SJCRH30 (cell line): ENCODE measurements at regions not wholly inside any gene's neighbourhood (a gene's known extent, or its start where the extent isn't known, plus 50 kb on each side); places are given as distances from the start of the nearest gene placed in this dataset.
A peak's percentile ranks its signal among the peaks of the same experiment; 100 is the strongest.

Source experiments
- DNase-seq, 2 experiments: peaks; one replicate each; pipeline ENCODE4 v3.0.0-alpha.2; 2015 to 2020
- H3K27ac ChIP-seq: fragments of 250-450 bp; sonication (Bioruptor Pico); 2 replicates; pipeline ENCODE4 v1.5.1; 2020; ENCODE audit warnings: mild to moderate bottlenecking, moderate library complexity
- H3K27me3 ChIP-seq: fragments of 250-450 bp; sonication (Bioruptor Pico); 2 replicates; pipeline ENCODE4 v1.5.1; 2020; ENCODE audit warnings: mild to moderate bottlenecking, moderate library complexity
- H3K36me3 ChIP-seq: fragments of 250-450 bp; sonication (Bioruptor Pico); 2 replicates; pipeline ENCODE4 v1.5.1; 2020; ENCODE audit warnings: mild to moderate bottlenecking, moderate library complexity
- H3K4me1 ChIP-seq: fragments of 250-450 bp; sonication (Bioruptor Pico); 2 replicates; pipeline ENCODE4 v1.5.1; 2020; ENCODE audit warnings: mild to moderate bottlenecking, moderate library complexity
- H3K4me3 ChIP-seq: fragments of 250-450 bp; sonication (Bioruptor Pico); 2 replicates; pipeline ENCODE4 v1.5.1; 2020; ENCODE audit warnings: mild to moderate bottlenecking, moderate library complexity
- H3K9me3 ChIP-seq: fragments of 250-450 bp; sonication (Bioruptor Pico); replicated peaks from 2 replicates; pipeline ENCODE4 v1.5.1; 2020; ENCODE audit warnings: mild to moderate bottlenecking, moderate library complexity

DNA sequence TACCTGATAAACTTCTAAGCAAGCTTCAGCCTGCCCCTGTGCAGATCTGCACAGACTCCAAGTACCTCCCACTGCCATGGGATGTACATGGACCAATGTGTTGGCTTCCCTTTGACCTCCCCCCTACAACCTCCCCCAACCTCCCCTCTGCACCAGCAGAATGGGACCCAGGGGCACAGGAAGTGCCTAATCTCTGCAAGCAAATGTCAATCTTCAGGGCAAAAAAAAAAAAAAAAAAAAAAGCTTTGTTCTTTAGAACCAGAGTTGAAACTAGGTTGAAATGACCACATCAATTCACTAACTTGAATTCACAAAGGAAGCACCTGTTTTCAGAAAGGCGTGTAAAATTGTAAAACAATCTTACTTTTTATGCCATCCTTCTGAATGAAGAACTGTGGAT, 53.9 kb upstream of the TIAM1 start:
- peaks cover 4% of the 10 kb centered on the region for H3K4me1 ChIP-seq
- peak in 1 of 2 experiments; percentile 26 for DNase-seq
- H3K36me3 ChIP-seq, result no peaks in the 10 kb centered on the region
- no peak overlapping the region for H3K27ac ChIP-seq
- no peak overlapping the region for H3K4me3 ChIP-seq
- H3K9me3 ChIP-seq, result no peaks in the 10 kb centered on the region
- H3K27me3 ChIP-seq, result no peaks in the 10 kb centered on the region

DNA sequence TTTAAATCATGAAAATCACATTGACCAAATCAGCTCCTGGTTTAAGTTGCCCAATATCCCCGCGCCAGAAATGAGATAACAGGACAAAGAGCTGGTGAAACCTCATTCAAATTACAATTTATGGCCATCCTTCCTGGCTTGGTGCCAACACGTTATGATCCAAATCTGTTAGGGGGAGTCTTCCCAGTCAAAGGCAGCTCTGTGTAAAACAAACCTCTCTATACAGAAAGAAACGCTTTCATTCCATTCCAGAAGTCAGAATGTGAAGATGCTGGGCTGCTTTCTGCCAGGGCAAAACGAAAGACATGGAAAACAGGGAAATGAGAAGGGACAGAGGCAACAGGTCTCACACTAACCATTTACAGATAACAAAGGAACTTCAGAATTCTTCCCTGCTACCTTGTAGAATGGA, 53.5 kb upstream of the TIAM1 start:
- Histone ChIP-seq H3K27me3 (no peaks in the 10 kb centered on the region), H3K36me3 (no peaks in the 10 kb centered on the region), H3K27ac (no peak overlapping the region), H3K9me3 (no peaks in the 10 kb centered on the region), H3K4me1 (peaks cover 4% of the 10 kb centered on the region), H3K4me3 (no peak overlapping the region)
- DNase-seq, result peak in 1 of 2 experiments; percentile 40

DNA sequence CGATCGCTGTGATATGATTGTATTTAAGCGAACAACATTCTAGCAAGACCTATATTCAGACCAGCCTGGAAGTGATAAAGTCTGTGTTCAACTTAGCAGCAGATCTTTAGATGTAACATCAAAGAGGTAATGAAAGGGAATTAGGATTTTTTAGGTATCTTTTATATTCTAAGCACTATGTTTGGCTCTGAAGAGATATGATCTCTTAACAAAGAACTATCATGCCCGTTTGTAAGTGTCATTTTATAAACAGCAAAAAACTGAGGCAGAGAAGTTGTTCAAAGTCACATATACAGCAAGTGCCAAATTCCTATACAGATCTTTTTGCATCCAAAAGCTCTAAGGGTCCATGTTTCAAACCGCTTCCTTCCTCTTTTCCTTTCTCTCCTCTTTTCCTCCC, 53.0 kb upstream of the TIAM1 start:
- H3K36me3 ChIP-seq, result no peaks in the 10 kb centered on the region
- H3K4me3 ChIP-seq, result no peak overlapping the region
- peaks cover 4% of the 10 kb centered on the region for H3K4me1 ChIP-seq
- H3K9me3 ChIP-seq, result no peaks in the 10 kb centered on the region; the same call in 1 of the 2 replicates
- H3K27ac ChIP-seq, result no peak overlapping the region
- no peaks in the 10 kb centered on the region for H3K27me3 ChIP-seq
- no peak for DNase-seq

DNA sequence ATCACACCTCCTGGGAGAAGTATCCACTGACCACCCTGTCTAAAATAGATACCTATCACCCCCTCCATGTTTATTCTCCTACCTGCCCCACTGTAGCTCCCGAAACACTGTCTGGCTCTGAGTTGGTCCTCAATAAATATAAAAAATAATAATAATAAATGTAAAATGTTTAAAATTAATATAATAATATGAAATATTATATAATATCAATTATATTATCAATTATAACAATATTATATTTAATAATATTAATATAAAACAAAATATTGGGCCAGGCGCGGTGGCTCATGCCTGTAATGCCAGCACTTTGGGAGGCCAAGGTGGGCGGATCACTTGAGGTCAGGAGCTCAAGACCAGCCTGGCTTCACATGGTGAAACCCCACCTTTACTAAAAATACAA, 52.3 kb upstream of the TIAM1 start:
- H3K36me3 ChIP-seq, result no peaks in the 10 kb centered on the region
- H3K4me1 ChIP-seq, result peaks cover 4% of the 10 kb centered on the region
- H3K4me3 ChIP-seq, result no peak overlapping the region
- no peak for DNase-seq
- no peaks in the 10 kb centered on the region for H3K27me3 ChIP-seq
- no peak overlapping the region for H3K27ac ChIP-seq
- H3K9me3 ChIP-seq, result no peaks in the 10 kb centered on the region; the same call in 1 of the 2 replicates

DNA sequence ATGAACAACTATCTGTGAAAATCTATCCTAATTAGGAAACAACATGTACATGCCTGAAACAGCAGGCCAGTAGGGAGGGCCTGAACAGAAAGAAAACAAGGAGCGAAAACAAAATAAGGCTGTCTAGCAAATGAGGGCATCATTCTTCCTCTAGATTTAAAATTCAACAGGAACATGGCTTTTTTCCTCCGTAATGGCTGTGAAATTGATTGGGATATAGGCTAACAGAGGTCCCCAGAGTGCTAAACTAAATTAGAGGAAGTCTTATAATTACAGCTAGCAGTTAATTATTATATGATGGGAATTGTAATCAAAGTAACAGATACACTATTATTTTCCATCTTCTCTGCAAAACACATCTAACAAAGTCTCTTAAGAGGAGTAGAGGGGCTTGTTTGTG, 51.7 kb upstream of the TIAM1 start:
- Histone ChIP-seq H3K4me3 (no peak overlapping the region), H3K36me3 (no peaks in the 10 kb centered on the region), H3K27me3 (no peaks in the 10 kb centered on the region), H3K27ac (no peak overlapping the region), H3K4me1 (peaks cover 4% of the 10 kb centered on the region), H3K9me3 (no peaks in the 10 kb centered on the region; the same call in 1 of the 2 replicates)
- no peak for DNase-seq

DNA sequence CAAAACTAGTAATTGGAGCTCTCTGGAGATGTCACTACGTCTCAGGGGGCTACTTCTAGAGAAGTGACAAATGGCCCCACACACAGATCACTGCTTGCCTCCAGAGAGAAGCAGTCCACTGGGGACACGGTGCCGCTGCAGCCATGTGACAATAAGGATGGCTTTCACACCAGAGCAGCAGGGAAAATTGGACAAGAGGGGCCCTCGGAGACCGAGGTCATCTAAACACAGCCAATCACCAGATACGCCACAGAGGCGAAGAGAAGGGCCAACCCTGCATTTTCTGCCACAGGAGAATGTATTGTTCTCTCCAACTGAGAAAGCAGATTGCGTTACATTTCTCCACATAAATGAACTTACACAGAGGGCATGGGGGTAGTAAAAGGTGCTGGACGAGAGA, 51.2 kb upstream of the TIAM1 start:
- H3K4me3 ChIP-seq, result no peak overlapping the region
- no peak for DNase-seq

DNA sequence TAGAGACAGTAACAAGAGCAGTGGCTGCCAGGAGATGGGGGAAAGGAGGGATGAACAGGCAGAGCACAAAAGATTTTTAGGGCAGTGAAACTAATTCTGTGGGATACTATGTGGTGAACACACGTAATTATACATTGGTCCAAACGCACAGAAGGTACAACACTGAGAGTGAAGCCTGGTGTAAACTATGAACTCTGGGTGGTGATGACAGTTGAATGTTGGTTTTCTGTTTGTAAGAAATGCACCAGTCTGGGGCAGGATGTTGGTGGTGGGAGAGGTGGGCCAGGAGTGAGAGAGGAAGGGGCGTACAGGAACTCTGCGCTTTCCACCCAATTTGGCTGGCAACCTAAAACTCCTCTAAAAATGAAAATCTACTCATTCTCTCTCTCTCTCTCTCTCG, 50.2 kb upstream of the TIAM1 start:
- Histone ChIP-seq H3K27me3 (no peaks in the 10 kb centered on the region), H3K36me3 (no peaks in the 10 kb centered on the region), H3K4me3 (no peak overlapping the region), H3K27ac (no peak overlapping the region), H3K9me3 (no peaks in the 10 kb centered on the region; the same call in 1 of the 2 replicates), H3K4me1 (peaks cover 4% of the 10 kb centered on the region)
- no peak for DNase-seq

More for the DNA sequence above, 51.2 kb upstream of the TIAM1 start:
- Histone ChIP-seq H3K27ac (no peak overlapping the region), H3K27me3 (no peaks in the 10 kb centered on the region), H3K9me3 (no peaks in the 10 kb centered on the region; the same call in 1 of the 2 replicates), H3K36me3 (no peaks in the 10 kb centered on the region), H3K4me1 (peaks cover 4% of the 10 kb centered on the region)
